B cell (primary cell): ENCODE measurements at regions not wholly inside any gene's neighbourhood (a gene's known extent, or its start where the extent isn't known, plus 50 kb on each side); places are given as distances from the start of the nearest gene placed in this dataset.

Source experiments
- ATAC-seq: fragments of 200-7000 bp; cut with Tn5 transposase; one replicate; pipeline ENCODE4 v1.10.0; 2021; ENCODE audit warnings: low read depth, mild to moderate bottlenecking, moderate number of reproducible peaks, moderate library complexity
- CTCF ChIA-PET: fragments of 350-600 bp; sonication (Branson Sonifier 250); formaldehyde crosslinking; loops from one replicate; lab custom pipeline; 2021; ENCODE audit warnings: antibody characterized with exemption, inconsistent platforms; lab: Charles Lee
- POLR2A ChIA-PET: fragments of 350-600 bp; sonication (Branson Sonifier 250); formaldehyde crosslinking; loops from one replicate; lab custom pipeline; 2021; ENCODE audit warnings: antibody characterized with exemption; lab: Charles Lee
- DNase-seq: peaks from one replicate; pipeline ENCODE4 v3.0.0; 2013
- H2AFZ ChIP-seq: 2 replicates; pipeline ENCODE4 v1.6.1; 2012; ENCODE audit warnings: mild to moderate bottlenecking, low read depth, low read length; ENCODE audit not compliant: insufficient read depth, poor library complexity, severe bottlenecking
- H3K27ac ChIP-seq, 2 donors: 1 replicate in 1 of 2; 2 replicates in 1 of 2; pipeline ENCODE4 v1.5.1; 2012 to 2013; ENCODE audit warnings: low read length in 2 of 2, mild to moderate bottlenecking in 2 of 2, moderate library complexity in 1 of 2
- H3K27me3 ChIP-seq, 4 experiments: fragments of 200-600 bp in 1 of 4; sonication (generic) in 1 of 4; replicated peaks in 1 of 4; 1 replicate in 2 of 4; 2 replicates in 2 of 4; pipeline versions ENCODE4 v1.6.1 to v1.7.0; 2013 to 2016; ENCODE audit warnings: low read length in 3 of 4, mild to moderate bottlenecking in 2 of 4, mixed read lengths in 1 of 4, moderate library complexity in 1 of 4; ENCODE audit not compliant: insufficient read depth in 4 of 4, control insufficient read depth in 3 of 4; ENCODE audit errors: control extremely low read depth in 1 of 4
- H3K36me3 ChIP-seq, 2 experiments: replicated peaks in 1 of 2; 1 replicate in 1 of 2; 2 replicates in 1 of 2; pipeline versions ENCODE4 v1.6.1 to v1.7.1; 2013; ENCODE audit warnings: low read length in 1 of 2; ENCODE audit not compliant: insufficient read depth in 2 of 2, control insufficient read depth in 1 of 2; ENCODE audit errors: control extremely low read depth in 1 of 2, extremely low read depth in 1 of 2
- H3K4me1 ChIP-seq, 2 donors: fragments of 200-600 bp in 1 of 2; sonication (generic) in 1 of 2; 1 replicate in 1 of 2; 2 replicates in 1 of 2; pipeline versions ENCODE4 v1.5.1 to v1.6.1; 2013 to 2017; ENCODE audit warnings: low read length in 2 of 2; ENCODE audit not compliant: control insufficient read depth in 2 of 2, insufficient read depth in 2 of 2
- H3K4me2 ChIP-seq: replicated peaks from 2 replicates; pipeline ENCODE3; 2012; ENCODE audit warnings: mild to moderate bottlenecking, low read depth, low read length; ENCODE audit not compliant: poor library complexity, severe bottlenecking
- H3K4me3 ChIP-seq, 5 experiments: fragments of 200-600 bp in 1 of 5; sonication (generic) in 1 of 5; 1 replicate in 3 of 5; 2 replicates in 2 of 5; pipeline versions ENCODE4 v1.5.1 to v1.7.0; 2011 to 2016; ENCODE audit warnings: low read length in 4 of 5, mild to moderate bottlenecking in 4 of 5, low read depth in 2 of 5, control low read depth in 1 of 5, moderate library complexity in 1 of 5; ENCODE audit not compliant: insufficient read depth in 1 of 5; ENCODE audit errors: control extremely low read depth in 1 of 5, extremely low read depth in 1 of 5
- H3K79me2 ChIP-seq: fragments of 200-600 bp; sonication (generic); one replicate; pipeline ENCODE4 v1.6.0; 2016; ENCODE audit warnings: low read length; ENCODE audit not compliant: control insufficient read depth, insufficient read depth
- H3K9ac ChIP-seq: fragments of 200-600 bp; sonication (generic); 2 replicates; pipeline ENCODE4 v1.6.1; 2017; ENCODE audit warnings: mild to moderate bottlenecking, low read length, moderate library complexity
- H3K9me3 ChIP-seq, 3 donors: one replicate each; pipeline versions ENCODE4 v1.6.1 to v1.7.1; 2013; ENCODE audit warnings: low read length in 2 of 3; ENCODE audit not compliant: control insufficient read depth in 2 of 3, insufficient read depth in 1 of 3; ENCODE audit errors: control extremely low read depth in 1 of 3
- H4K20me1 ChIP-seq: 2 replicates; pipeline ENCODE4 v1.6.0; 2012; ENCODE audit warnings: mild to moderate bottlenecking, low read length; ENCODE audit not compliant: insufficient read depth, control insufficient read depth, poor library complexity, severe bottlenecking
- H3K27ac Mint-ChIP-seq: one replicate; pipeline ENCODE4 v1.8.0; 2021; ENCODE audit warnings: mixed read lengths
- H3K27me3 Mint-ChIP-seq: one replicate; pipeline ENCODE4 v1.8.0; 2021; ENCODE audit warnings: mixed read lengths
- H3K4me1 Mint-ChIP-seq: one replicate; pipeline ENCODE4 v1.8.0; 2021; ENCODE audit warnings: mixed read lengths
- H3K4me3 Mint-ChIP-seq: one replicate; pipeline ENCODE4 v1.8.0; 2021; ENCODE audit warnings: mixed read lengths
- H3K9me3 Mint-ChIP-seq: one replicate; pipeline ENCODE4 v1.8.0; 2022; ENCODE audit warnings: mixed read lengths; ENCODE audit not compliant: insufficient read depth
- EZH2 ChIP-seq: IDR thresholded peaks from 2 replicates; pipeline ENCODE4 v1.6.1; 2012; ENCODE audit warnings: borderline replicate concordance, low read depth, mild to moderate bottlenecking, moderate library complexity, low read length; ENCODE audit not compliant: insufficient read depth, poor library complexity, severe bottlenecking
- WGBS: methylation state at CpG from one replicate; pipeline ENCODE4 v1.1.5; 2013; ENCODE audit warnings: missing lambda C conversion rate; ENCODE audit not compliant: insufficient coverage; 5-methylcytosine and 5-hydroxymethylcytosine counted together
- intact Hi-C: fragments of 100-400 bp; cut with micrococcal nuclease; formaldehyde crosslinking; loops from one replicate; pipeline ENCODE4 v1.10.0; 2022
- TF ChIP-seq, protein P1 (sequence below): fragments of 200-600 bp; IDR thresholded peaks from one replicate; pipeline ENCODE4 v1.8.0; 2022; ENCODE audit warnings: antibody characterized with exemption, mild to moderate bottlenecking

GRCh38 chr2:128661311-128661710 is 342.6 kb upstream of the HS6ST1 start:
- Histone ChIP-seq H2AFZ (no peak overlapping the region), H3K36me3 (no peaks in the 10 kb centered on the region), H3K79me2 (no peaks in the 10 kb centered on the region), H3K27ac (no peak overlapping the region), H4K20me1 (no peaks in the 10 kb centered on the region), H3K27me3 (peaks cover 0 to 11% (median 0%) of the 10 kb centered on the region in 4 experiments), H3K4me1 (no peaks in the 10 kb centered on the region), H3K9me3 (peaks cover 0 to 10% (median 0%) of the 10 kb centered on the region in 3 donors), H3K4me3 (no peak overlapping the region), H3K4me2 (no peak overlapping the region), H3K9ac (no peak overlapping the region)
- no peak overlapping the region for H3K4me3 Mint-ChIP-seq
- TF ChIP-seq EZH2, result no peak
- TF ChIP-seq, protein P1, sequence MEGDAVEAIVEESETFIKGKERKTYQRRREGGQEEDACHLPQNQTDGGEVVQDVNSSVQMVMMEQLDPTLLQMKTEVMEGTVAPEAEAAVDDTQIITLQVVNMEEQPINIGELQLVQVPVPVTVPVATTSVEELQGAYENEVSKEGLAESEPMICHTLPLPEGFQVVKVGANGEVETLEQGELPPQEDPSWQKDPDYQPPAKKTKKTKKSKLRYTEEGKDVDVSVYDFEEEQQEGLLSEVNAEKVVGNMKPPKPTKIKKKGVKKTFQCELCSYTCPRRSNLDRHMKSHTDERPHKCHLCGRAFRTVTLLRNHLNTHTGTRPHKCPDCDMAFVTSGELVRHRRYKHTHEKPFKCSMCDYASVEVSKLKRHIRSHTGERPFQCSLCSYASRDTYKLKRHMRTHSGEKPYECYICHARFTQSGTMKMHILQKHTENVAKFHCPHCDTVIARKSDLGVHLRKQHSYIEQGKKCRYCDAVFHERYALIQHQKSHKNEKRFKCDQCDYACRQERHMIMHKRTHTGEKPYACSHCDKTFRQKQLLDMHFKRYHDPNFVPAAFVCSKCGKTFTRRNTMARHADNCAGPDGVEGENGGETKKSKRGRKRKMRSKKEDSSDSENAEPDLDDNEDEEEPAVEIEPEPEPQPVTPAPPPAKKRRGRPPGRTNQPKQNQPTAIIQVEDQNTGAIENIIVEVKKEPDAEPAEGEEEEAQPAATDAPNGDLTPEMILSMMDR, result no peak
- 91% methylated on average over 3 of the region's 5 CpGs for WGBS
- H3K4me1 Mint-ChIP-seq, result no peaks in the 10 kb centered on the region
- ChIA-PET POLR2A (no interaction called here), CTCF (no interaction called here)
- peaks cover 3% of the 10 kb centered on the region for H3K9me3 Mint-ChIP-seq
- DNase-seq (no peak), ATAC-seq (no peak)
- no peak overlapping the region for H3K27ac Mint-ChIP-seq
- intact Hi-C loops, result no loop called here
- peaks cover 31% of the 10 kb centered on the region for H3K27me3 Mint-ChIP-seq

DNA sequence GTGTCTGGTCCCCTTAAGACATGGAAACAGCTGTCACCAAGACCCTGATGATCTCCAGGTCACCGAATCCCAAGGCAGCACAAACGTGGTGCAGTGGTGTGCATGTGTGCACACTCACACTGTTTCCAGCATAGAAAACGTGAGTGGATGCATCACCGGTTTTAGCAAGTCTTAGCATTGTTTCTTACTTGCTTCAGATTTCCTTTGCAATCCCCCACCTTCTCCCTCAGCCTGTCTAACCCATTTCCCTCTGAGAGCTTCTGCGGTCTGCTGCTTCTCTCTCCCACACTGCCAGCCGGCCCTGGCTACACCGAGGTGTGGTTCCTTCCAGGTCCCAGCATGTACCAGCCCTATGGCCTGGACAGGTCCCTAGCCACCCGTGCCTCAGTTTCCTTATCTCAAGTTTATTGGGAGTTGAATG is 343.4 kb upstream of the HS6ST1 start:
- Histone ChIP-seq H3K27ac (no peak overlapping the region), H3K4me1 (no peaks in the 10 kb centered on the region), H3K36me3 (no peaks in the 10 kb centered on the region), H3K79me2 (no peaks in the 10 kb centered on the region), H2AFZ (no peak overlapping the region), H3K9ac (no peak overlapping the region), H4K20me1 (no peaks in the 10 kb centered on the region), H3K4me3 (no peak overlapping the region), H3K4me2 (no peak overlapping the region), H3K27me3 (peaks cover 0 to 15% (median under 1%) of the 10 kb centered on the region in 4 experiments), H3K9me3 (peaks cover 0 to 5% (median 0%) of the 10 kb centered on the region in 3 donors)
- Mint-ChIP-seq H3K27ac (no peak overlapping the region), H3K27me3 (peaks cover 37% of the 10 kb centered on the region), H3K4me1 (no peaks in the 10 kb centered on the region), H3K4me3 (no peak overlapping the region), H3K9me3 (peaks cover 3% of the 10 kb centered on the region)
- CTCF ChIA-PET, result no interaction called here
- WGBS, result 3% methylated on average over 8 of the region's 8 CpGs
- DNase-seq (no peak), ATAC-seq (no peak)
- intact Hi-C loops, result no loop called here
- POLR2A ChIA-PET, result no interaction called here
- TF ChIP-seq, protein P1, result no peak
- no peak for TF ChIP-seq EZH2
